ENCODE measurements at regions not wholly inside any gene's neighbourhood (a gene's known extent, or its start where the extent isn't known, plus 50 kb on each side); places are given as distances from the start of the nearest gene placed in this dataset.

- Histone ChIP-seq H3K27me3 (ENCODE audit: control insufficient read depth, insufficient read depth, low read length) (no peaks in the 10 kb centered on the region), H3K9ac (ENCODE audit: low read length) (no peak overlapping the region), H3K27ac (ENCODE audit: low read length) (no peak overlapping the region), H3K9me3 (ENCODE audit: control insufficient read depth, low read depth, low read length) (no peaks in the 10 kb centered on the region), H3K36me3 (ENCODE audit: control insufficient read depth, low read depth, low read length) (no peaks in the 10 kb centered on the region), H3K4me3 (ENCODE audit: low read length) (no peak overlapping the region), H3K4me1 (ENCODE audit: control insufficient read depth, low read depth, low read length) (peaks cover 7% of the 10 kb centered on the region)
Measured at GRCh38 chr5:52502460-52502999, 285.2 kb upstream of the ITGA1 start.

- no peak overlapping the region for H3K9ac ChIP-seq (ENCODE audit: low read length)
- H3K4me1 ChIP-seq (ENCODE audit: control insufficient read depth, low read depth, low read length) = peaks cover 7% of the 10 kb centered on the region
- no peaks in the 10 kb centered on the region for H3K36me3 ChIP-seq (ENCODE audit: control insufficient read depth, low read depth, low read length)
- H3K9me3 ChIP-seq (ENCODE audit: control insufficient read depth, low read depth, low read length) = no peaks in the 10 kb centered on the region
- no peaks in the 10 kb centered on the region for H3K27me3 ChIP-seq (ENCODE audit: control insufficient read depth, insufficient read depth, low read length)
- no peak overlapping the region for H3K4me3 ChIP-seq (ENCODE audit: low read length)
- no peak overlapping the region for H3K27ac ChIP-seq (ENCODE audit: low read length)
Measured at GRCh38 chr5:52504584-52505240, 283.0 kb upstream of the ITGA1 start.

GRCh38 chr5:52517667-52518066 is 270.0 kb upstream of the ITGA1 start:
- H3K9ac ChIP-seq (ENCODE audit: low read length) = no peak overlapping the region
- no peaks in the 10 kb centered on the region for H3K36me3 ChIP-seq (ENCODE audit: control insufficient read depth, low read depth, low read length)
- no peaks in the 10 kb centered on the region for H3K9me3 ChIP-seq (ENCODE audit: control insufficient read depth, low read depth, low read length)
- H3K4me3 ChIP-seq (ENCODE audit: low read length) = no peak overlapping the region
- no peaks in the 10 kb centered on the region for H3K27me3 ChIP-seq (ENCODE audit: control insufficient read depth, insufficient read depth, low read length)
- no peaks in the 10 kb centered on the region for H3K4me1 ChIP-seq (ENCODE audit: control insufficient read depth, low read depth, low read length)
- no peak overlapping the region for H3K27ac ChIP-seq (ENCODE audit: low read length)

- Histone ChIP-seq H3K9me3 (ENCODE audit: control insufficient read depth, low read depth, low read length) (no peaks in the 10 kb centered on the region), H3K4me1 (ENCODE audit: control insufficient read depth, low read depth, low read length) (no peaks in the 10 kb centered on the region), H3K9ac (ENCODE audit: low read length) (no peak overlapping the region), H3K27me3 (ENCODE audit: control insufficient read depth, insufficient read depth, low read length) (no peaks in the 10 kb centered on the region), H3K27ac (ENCODE audit: low read length) (no peak overlapping the region), H3K4me3 (ENCODE audit: low read length) (no peak overlapping the region), H3K36me3 (ENCODE audit: control insufficient read depth, low read depth, low read length) (no peaks in the 10 kb centered on the region)
Measured at GRCh38 chr5:52520171-52520570, 267.5 kb upstream of the ITGA1 start.

- no peaks in the 10 kb centered on the region for H3K27me3 ChIP-seq (ENCODE audit: control insufficient read depth, insufficient read depth, low read length)
- H3K9ac ChIP-seq (ENCODE audit: low read length) = no peak overlapping the region
- H3K27ac ChIP-seq (ENCODE audit: low read length) = no peak overlapping the region
- H3K36me3 ChIP-seq (ENCODE audit: control insufficient read depth, low read depth, low read length) = no peaks in the 10 kb centered on the region
- H3K4me3 ChIP-seq (ENCODE audit: low read length) = no peak overlapping the region
- no peaks in the 10 kb centered on the region for H3K9me3 ChIP-seq (ENCODE audit: control insufficient read depth, low read depth, low read length)
- no peaks in the 10 kb centered on the region for H3K4me1 ChIP-seq (ENCODE audit: control insufficient read depth, low read depth, low read length)
Measured at GRCh38 chr5:52521236-52521635, 266.5 kb upstream of the ITGA1 start.

- no peaks in the 10 kb centered on the region for H3K27me3 ChIP-seq (ENCODE audit: control insufficient read depth, insufficient read depth, low read length)
- H3K27ac ChIP-seq (ENCODE audit: low read length) = no peak overlapping the region
- no peaks in the 10 kb centered on the region for H3K9me3 ChIP-seq (ENCODE audit: control insufficient read depth, low read depth, low read length)
Measured at GRCh38 chr5:52523701-52524100, 264.0 kb upstream of the ITGA1 start.

GRCh38 chr5:52531105-52531504 is 256.6 kb upstream of the ITGA1 start:
- Histone ChIP-seq H3K4me1 (ENCODE audit: control insufficient read depth, low read depth, low read length) (no peaks in the 10 kb centered on the region), H3K4me3 (ENCODE audit: low read length) (no peak overlapping the region), H3K27ac (ENCODE audit: low read length) (no peak overlapping the region), H3K36me3 (ENCODE audit: control insufficient read depth, low read depth, low read length) (no peaks in the 10 kb centered on the region), H3K9me3 (ENCODE audit: control insufficient read depth, low read depth, low read length) (peaks cover 19% of the 10 kb centered on the region), H3K27me3 (ENCODE audit: control insufficient read depth, insufficient read depth, low read length) (no peaks in the 10 kb centered on the region), H3K9ac (ENCODE audit: low read length) (no peak overlapping the region)

More at GRCh38 chr5:52523701-52524100, 264.0 kb upstream of the ITGA1 start:
- Histone ChIP-seq H3K4me3 (ENCODE audit: low read length) (no peak overlapping the region), H3K9ac (ENCODE audit: low read length) (no peak overlapping the region), H3K36me3 (ENCODE audit: control insufficient read depth, low read depth, low read length) (no peaks in the 10 kb centered on the region), H3K4me1 (ENCODE audit: control insufficient read depth, low read depth, low read length) (no peaks in the 10 kb centered on the region)

- no peaks in the 10 kb centered on the region for H3K27me3 ChIP-seq (ENCODE audit: control insufficient read depth, insufficient read depth, low read length)
- H3K36me3 ChIP-seq (ENCODE audit: control insufficient read depth, low read depth, low read length) = no peaks in the 10 kb centered on the region
- no peak overlapping the region for H3K9ac ChIP-seq (ENCODE audit: low read length)
- H3K27ac ChIP-seq (ENCODE audit: low read length) = no peak overlapping the region
- no peak overlapping the region for H3K4me3 ChIP-seq (ENCODE audit: low read length)
- H3K4me1 ChIP-seq (ENCODE audit: control insufficient read depth, low read depth, low read length) = peaks cover 4% of the 10 kb centered on the region
- no peaks in the 10 kb centered on the region for H3K9me3 ChIP-seq (ENCODE audit: control insufficient read depth, low read depth, low read length)
Measured at GRCh38 chr5:52543594-52543993, 244.1 kb upstream of the ITGA1 start.

- H3K9ac ChIP-seq (ENCODE audit: low read length) = no peak overlapping the region
- H3K4me1 ChIP-seq (ENCODE audit: control insufficient read depth, low read depth, low read length) = peaks cover 4% of the 10 kb centered on the region
- H3K27ac ChIP-seq (ENCODE audit: low read length) = no peak overlapping the region
- H3K9me3 ChIP-seq (ENCODE audit: control insufficient read depth, low read depth, low read length) = no peaks in the 10 kb centered on the region
- H3K4me3 ChIP-seq (ENCODE audit: low read length) = no peak overlapping the region
- H3K27me3 ChIP-seq (ENCODE audit: control insufficient read depth, insufficient read depth, low read length) = no peaks in the 10 kb centered on the region
- H3K36me3 ChIP-seq (ENCODE audit: control insufficient read depth, low read depth, low read length) = no peaks in the 10 kb centered on the region
Measured at GRCh38 chr5:52544738-52545137, 243.0 kb upstream of the ITGA1 start.

- Histone ChIP-seq H3K9ac (ENCODE audit: low read length) (no peak overlapping the region), H3K4me1 (ENCODE audit: control insufficient read depth, low read depth, low read length) (peaks cover 4% of the 10 kb centered on the region), H3K27ac (ENCODE audit: low read length) (no peak overlapping the region), H3K36me3 (ENCODE audit: control insufficient read depth, low read depth, low read length) (no peaks in the 10 kb centered on the region), H3K9me3 (ENCODE audit: control insufficient read depth, low read depth, low read length) (no peaks in the 10 kb centered on the region), H3K4me3 (ENCODE audit: low read length) (no peak overlapping the region), H3K27me3 (ENCODE audit: control insufficient read depth, insufficient read depth, low read length) (no peaks in the 10 kb centered on the region)
Measured at GRCh38 chr5:52554293-52554692, 233.4 kb upstream of the ITGA1 start.

GRCh38 chr5:52560366-52560765 is 227.3 kb upstream of the ITGA1 start:
- Histone ChIP-seq H3K9ac (ENCODE audit: low read length) (no peak overlapping the region), H3K9me3 (ENCODE audit: control insufficient read depth, low read depth, low read length) (no peaks in the 10 kb centered on the region), H3K4me1 (ENCODE audit: control insufficient read depth, low read depth, low read length) (no peaks in the 10 kb centered on the region), H3K36me3 (ENCODE audit: control insufficient read depth, low read depth, low read length) (no peaks in the 10 kb centered on the region), H3K27ac (ENCODE audit: low read length) (no peak overlapping the region), H3K4me3 (ENCODE audit: low read length) (no peak overlapping the region), H3K27me3 (ENCODE audit: control insufficient read depth, insufficient read depth, low read length) (no peaks in the 10 kb centered on the region)

GRCh38 chr5:52562473-52562872 is 225.2 kb upstream of the ITGA1 start:
- no peaks in the 10 kb centered on the region for H3K27me3 ChIP-seq (ENCODE audit: control insufficient read depth, insufficient read depth, low read length)
- H3K27ac ChIP-seq (ENCODE audit: low read length) = no peak overlapping the region
- no peak overlapping the region for H3K4me3 ChIP-seq (ENCODE audit: low read length)
- H3K4me1 ChIP-seq (ENCODE audit: control insufficient read depth, low read depth, low read length) = no peaks in the 10 kb centered on the region
- H3K9ac ChIP-seq (ENCODE audit: low read length) = no peak overlapping the region
- no peaks in the 10 kb centered on the region for H3K36me3 ChIP-seq (ENCODE audit: control insufficient read depth, low read depth, low read length)
- H3K9me3 ChIP-seq (ENCODE audit: control insufficient read depth, low read depth, low read length) = no peaks in the 10 kb centered on the region
